GM12878 (cell line): ENCODE measurements at regions not wholly inside any gene's neighbourhood (a gene's known extent, or its start where the extent isn't known, plus 50 kb on each side); places are given as distances from the start of the nearest gene placed in this dataset.
"Not testable (repeated sequence)": the region's sequence is repeated elsewhere in the genome, so short reads cannot be mapped to it uniquely, and the experiment has no call there.

Experiments
- ATAC-seq: fragments of 200-7000 bp; cut with Tn5 transposase; 3 replicates; pipeline ENCODE4 v1.9.1; 2020; ENCODE audit warnings: mild to moderate bottlenecking, moderate library complexity
- BruUV-seq: library from RNA; stranded (reverse); fragments of 400-500 nt; replicated peaks from 2 replicates; lab custom pipeline; 2021; lab: Mats Ljungman, UMichigan
- CTCF ChIA-PET: fragments of 300-600 bp; sonication (Branson Sonifier 250); formaldehyde crosslinking; extraction: SDS; loops from one replicate; lab custom pipeline; 2021; ENCODE audit warnings: inconsistent platforms; lab: Yijun Ruan, JAX
- POLR2A ChIA-PET: fragments of 350-600 bp; formaldehyde crosslinking; extraction: SDS; loops from one replicate; lab custom pipeline; 2021; ENCODE audit warnings: inconsistent platforms; lab: Charles Lee
- RAD21 ChIA-PET: fragments of 300-600 bp; sonication (Branson Sonifier 250); formaldehyde crosslinking; loops from one replicate; lab custom pipeline; 2023; ENCODE audit warnings: antibody characterized with exemption; ENCODE audit not compliant: unreplicated experiment; lab: Charles Lee
- SMC1A ChIA-PET: fragments of 300-600 bp; sonication (Branson Sonifier 250); formaldehyde crosslinking; loops from one replicate; lab custom pipeline; 2023; ENCODE audit not compliant: unreplicated experiment, uncharacterized antibody; lab: Charles Lee
- DNase-seq: peaks from one replicate; pipeline ENCODE4 v3.0.0-alpha.2; 2011; ENCODE audit warnings: low read depth, low spot score
- FAIRE-seq: peaks from 3 replicates; lab custom pipeline; 2011; peaks lifted over from hg19 to GRCh38; lab: Jason Lieb, UNC
- H2AFZ ChIP-seq: 2 replicates; pipeline ENCODE4 v1.6.0; 2011; ENCODE audit warnings: low read depth, low read length, control low read depth; ENCODE audit not compliant: control insufficient read depth
- H3K27ac ChIP-seq: 2 replicates; pipeline ENCODE4 v1.5.1; 2011; ENCODE audit warnings: control low read depth; ENCODE audit not compliant: control insufficient read depth, insufficient read depth
- H3K27me3 ChIP-seq, 2 experiments: replicated peaks in 1 of 2; 2 replicates each; pipeline versions ENCODE4 v1.6.0 to v1.6.1; 2011; ENCODE audit warnings: low read length in 1 of 2; ENCODE audit not compliant: control insufficient read depth in 2 of 2, insufficient read depth in 2 of 2
- H3K36me3 ChIP-seq, 2 experiments: 2 replicates each; pipeline ENCODE4 v1.5.1; 2011; ENCODE audit warnings: low read length in 1 of 2; ENCODE audit not compliant: control insufficient read depth in 2 of 2, insufficient read depth in 2 of 2
- H3K4me1 ChIP-seq: 2 replicates; pipeline ENCODE4 v1.6.1; 2011; ENCODE audit warnings: mild to moderate bottlenecking, low read length, moderate library complexity, mixed read lengths; ENCODE audit not compliant: control insufficient read depth, insufficient read depth
- H3K4me2 ChIP-seq: 2 replicates; pipeline ENCODE4 v1.6.0; 2011; ENCODE audit warnings: control low read depth; ENCODE audit not compliant: control insufficient read depth, insufficient read depth
- H3K4me3 ChIP-seq: fragments of 200-600 bp; sonication (generic); 2 replicates; pipeline ENCODE4 v1.5.1; 2016
- H3K79me2 ChIP-seq: 2 replicates; pipeline ENCODE4 v1.6.0; 2011; ENCODE audit warnings: low read length; ENCODE audit not compliant: control insufficient read depth, insufficient read depth
- H3K9ac ChIP-seq: 2 replicates; pipeline ENCODE4 v1.8.0; 2011; ENCODE audit warnings: low read length, control low read depth, mixed read lengths; ENCODE audit not compliant: control insufficient read depth, insufficient read depth
- H3K9me3 ChIP-seq: replicated peaks from 3 replicates; pipeline ENCODE4 v1.5.1; 2011; ENCODE audit warnings: mild to moderate bottlenecking, low read length; ENCODE audit not compliant: control insufficient read depth, insufficient read depth
- H4K20me1 ChIP-seq: 2 replicates; pipeline ENCODE4 v1.6.0; 2011; ENCODE audit not compliant: control insufficient read depth, insufficient read depth
- CHD1 ChIP-seq: IDR thresholded peaks from 2 replicates; pipeline ENCODE4 v1.6.1; 2012; ENCODE audit warnings: low read depth, low read length, improper control_type of control experiment
- FOXK2 ChIP-seq: fragments of 450-650 bp; IDR thresholded peaks from 2 replicates; pipeline ENCODE4 v1.6.1; 2017; ENCODE audit warnings: mild to moderate bottlenecking, moderate library complexity
- HDAC2 ChIP-seq: fragments of 200-600 bp; sonication (generic); IDR thresholded peaks from 2 replicates; pipeline ENCODE4 v1.6.1; 2017
- MTA2 ChIP-seq: fragments of 450-650 bp; IDR thresholded peaks from 2 replicates; pipeline ENCODE4 v1.6.1; 2016; ENCODE audit warnings: low read depth, mild to moderate bottlenecking, moderate library complexity
- NBN ChIP-seq: fragments of 450-650 bp; IDR thresholded peaks from 2 replicates; pipeline ENCODE4 v1.6.1; 2016
- NR2C1 ChIP-seq: fragments of 450-650 bp; IDR thresholded peaks from 2 replicates; pipeline ENCODE4 v1.6.1; 2017; ENCODE audit warnings: antibody characterized with exemption, mild to moderate bottlenecking, moderate library complexity
- PKNOX1 ChIP-seq: fragments of 450-650 bp; IDR thresholded peaks from 2 replicates; pipeline ENCODE4 v1.6.1; 2016; ENCODE audit warnings: mild to moderate bottlenecking
- PRDM15 ChIP-seq: fragments of 450-650 bp; formaldehyde crosslinking; IDR thresholded peaks from 2 replicates; pipeline ENCODE4 v1.4.0; 2020; ENCODE audit warnings: mild to moderate bottlenecking, moderate library complexity
- SIN3A ChIP-seq: IDR thresholded peaks from 2 replicates; pipeline ENCODE4 v1.6.1; 2012; ENCODE audit warnings: low read depth, low read length, improper control_type of control experiment
- SUPT20H ChIP-seq: IDR thresholded peaks from 2 replicates; pipeline ENCODE4 v1.6.1; 2011; ENCODE audit warnings: low read depth, mild to moderate bottlenecking, low read length, moderate library complexity, borderline replicate concordance; ENCODE audit not compliant: control insufficient read depth
- YBX1 ChIP-seq: fragments of 450-650 bp; IDR thresholded peaks from 2 replicates; pipeline ENCODE4 v1.6.1; 2016; ENCODE audit warnings: antibody characterized with exemption
- WGBS: methylation state at CpG from one replicate; pipeline ENCODE4 v1.1.6; 2016; ENCODE audit warnings: low lambda C conversion rate; ENCODE audit not compliant: insufficient replicate concordance, insufficient coverage; ENCODE audit errors: missing lambda C conversion rate; 5-methylcytosine and 5-hydroxymethylcytosine counted together
- in situ Hi-C: fragments of 300-500 bp; cut with MboI; formaldehyde crosslinking; loops from 9 replicates; pipeline ENCODE4 v1.14.3; 2018; ENCODE audit warnings: mixed read lengths
- intact Hi-C: fragments of 100-400 bp; cut with micrococcal nuclease; formaldehyde crosslinking; loops from one replicate; pipeline ENCODE4 v1.14.2; 2022; ENCODE audit not compliant: unreplicated experiment

DNA sequence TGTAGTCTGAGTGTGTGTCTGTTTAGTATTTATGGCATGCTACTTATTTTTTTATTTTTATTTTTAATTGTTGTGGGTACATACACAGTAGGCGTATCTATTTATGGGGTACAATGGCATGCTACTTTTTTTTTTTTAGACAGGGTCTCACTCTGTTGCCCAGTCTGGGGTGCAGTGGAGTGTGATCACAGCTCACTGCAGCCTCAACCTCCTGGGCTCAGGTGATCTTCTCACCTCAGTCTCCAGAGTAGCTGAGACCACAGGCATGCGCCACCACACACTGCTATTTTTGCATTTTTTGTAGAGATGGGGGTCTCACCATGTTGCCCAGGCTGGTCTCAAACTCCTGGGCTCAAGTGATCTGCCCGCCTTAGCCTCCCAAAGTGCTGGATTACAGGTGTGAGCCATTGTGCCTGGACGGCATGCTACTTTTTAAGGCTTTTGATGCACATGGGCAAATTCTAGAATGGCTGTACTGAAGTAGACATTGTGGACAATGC, 124.2 kb downstream of the KCNRG start:
- H3K4me3 ChIP-seq, intact Hi-C loops, H3K27ac ChIP-seq, BruUV-seq, CTCF ChIA-PET, DNase-seq, H3K79me2 ChIP-seq, H3K4me1 ChIP-seq, SMC1A ChIA-PET, H3K4me2 ChIP-seq, in situ Hi-C loops, H2AFZ ChIP-seq, H3K36me3 ChIP-seq, H3K9ac ChIP-seq, POLR2A ChIA-PET, ATAC-seq, H4K20me1 ChIP-seq, FAIRE-seq, H3K27me3 ChIP-seq, RAD21 ChIA-PET: not testable (repeated sequence)
- peaks cover 14% of the 10 kb centered on the region for H3K9me3 ChIP-seq
- 40% methylated on average over 4 of the region's 4 CpGs for WGBS

DNA sequence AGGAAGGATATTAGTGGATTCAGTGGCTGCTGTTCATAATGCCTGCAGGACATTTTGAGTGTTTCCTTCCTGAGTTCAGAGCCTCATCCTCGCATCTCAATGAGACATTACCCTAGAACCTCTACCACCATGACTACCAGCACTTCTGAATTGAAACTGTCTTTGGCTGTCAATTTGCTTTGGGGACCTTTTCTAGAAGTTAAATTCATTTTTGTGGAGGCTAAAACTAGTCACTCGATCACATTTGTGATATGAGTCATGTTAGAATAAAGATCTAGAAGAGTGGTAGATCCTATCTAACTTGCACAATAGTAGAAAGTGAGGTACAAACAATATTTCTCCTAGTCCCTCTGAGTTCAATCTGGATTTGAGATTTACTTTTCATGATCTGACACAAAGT, 124.9 kb downstream of the KCNRG start:
- H3K9ac ChIP-seq: no peak overlapping the region
- no peak overlapping the region for H3K27ac ChIP-seq
- no peaks in the 10 kb centered on the region for H4K20me1 ChIP-seq
- BruUV-seq: no TSS peak
- H2AFZ ChIP-seq: no peak overlapping the region
- peaks cover 0 to 3% of the 10 kb centered on the region in 2 experiments; a peak in 2 of 4 replicates for H3K27me3 ChIP-seq
- intact Hi-C loops (no loop called here), in situ Hi-C loops (no loop called here)
- ChIA-PET SMC1A (no interaction called here), RAD21 (interaction anchor here (0.6 kb wide), 1 partner anchor 774 kb away, joined by 3 read pairs; no protein-coding TSS in a partner anchor), CTCF (no interaction called here), POLR2A (no interaction called here)
- no peaks in the 10 kb centered on the region for H3K4me1 ChIP-seq
- no peak for FAIRE-seq
- no peak overlapping the region for H3K4me3 ChIP-seq
- TF ChIP-seq NR2C1 (no peak), FOXK2 (no peak), PRDM15 (no peak), PKNOX1 (no peak), CHD1 (no peak), MTA2 (no peak), SUPT20H (no peak), YBX1 (no peak), HDAC2 (no peak), NBN (no peak), SIN3A (no peak)
- WGBS: 0% methylated on average over 2 of the region's 2 CpGs
- no peaks in the 10 kb centered on the region for H3K36me3 ChIP-seq
- no peak for DNase-seq
- no peaks in the 10 kb centered on the region for H3K79me2 ChIP-seq
- ATAC-seq: no peak
- H3K9me3 ChIP-seq: peaks cover 8% of the 10 kb centered on the region
- no peak overlapping the region for H3K4me2 ChIP-seq
